HL-60 (cell line): ENCODE measurements at regions not wholly inside any gene's neighbourhood (a gene's known extent, or its start where the extent isn't known, plus 50 kb on each side); places are given as distances from the start of the nearest gene placed in this dataset.

Experiments used
- DNase-seq, 2 experiments: peaks; one replicate each; pipeline ENCODE4 v3.0.0-alpha.2; 2010 to 2020; ENCODE audit warnings: low read depth in 1 of 2, low spot score in 1 of 2
- H3K27ac ChIP-seq: fragments of 250-450 bp; sonication (Bioruptor Pico); replicated peaks from 2 replicates; pipeline ENCODE4 v1.5.1; 2020; ENCODE audit warnings: mild to moderate bottlenecking, moderate library complexity
- H3K27me3 ChIP-seq: fragments of 250-450 bp; sonication (Bioruptor Pico); 2 replicates; pipeline ENCODE4 v1.5.1; 2021; ENCODE audit warnings: mild to moderate bottlenecking, moderate library complexity; ENCODE audit not compliant: insufficient read depth, poor library complexity, severe bottlenecking
- H3K4me3 ChIP-seq: replicated peaks from 2 replicates; pipeline ENCODE4 v1.5.1; 2011; ENCODE audit warnings: mild to moderate bottlenecking, control low read depth, low read length; ENCODE audit not compliant: insufficient read depth
- GABPA ChIP-seq: IDR thresholded peaks from 2 replicates; pipeline ENCODE4 v1.6.1; 2012; ENCODE audit warnings: low read depth
- POLR2AphosphoS5 ChIP-seq: IDR thresholded peaks from 2 replicates; pipeline ENCODE4 v1.6.1; 2012; ENCODE audit warnings: low read depth
- SPI1 ChIP-seq: IDR thresholded peaks from 2 replicates; pipeline ENCODE4 v1.6.1; 2012; ENCODE audit warnings: low read depth, mild to moderate bottlenecking, borderline replicate concordance
- TF ChIP-seq, protein P1 (sequence below): IDR thresholded peaks from 2 replicates; pipeline ENCODE4 v1.6.1; 2012; ENCODE audit warnings: low read depth; ENCODE audit not compliant: insufficient replicate concordance
- TF ChIP-seq, protein P2 (sequence below): IDR thresholded peaks from one replicate; pipeline ENCODE4 v1.5.1; 2011; ENCODE audit warnings: low read length, control low read depth, inconsistent platforms; ENCODE audit not compliant: insufficient read depth

DNA sequence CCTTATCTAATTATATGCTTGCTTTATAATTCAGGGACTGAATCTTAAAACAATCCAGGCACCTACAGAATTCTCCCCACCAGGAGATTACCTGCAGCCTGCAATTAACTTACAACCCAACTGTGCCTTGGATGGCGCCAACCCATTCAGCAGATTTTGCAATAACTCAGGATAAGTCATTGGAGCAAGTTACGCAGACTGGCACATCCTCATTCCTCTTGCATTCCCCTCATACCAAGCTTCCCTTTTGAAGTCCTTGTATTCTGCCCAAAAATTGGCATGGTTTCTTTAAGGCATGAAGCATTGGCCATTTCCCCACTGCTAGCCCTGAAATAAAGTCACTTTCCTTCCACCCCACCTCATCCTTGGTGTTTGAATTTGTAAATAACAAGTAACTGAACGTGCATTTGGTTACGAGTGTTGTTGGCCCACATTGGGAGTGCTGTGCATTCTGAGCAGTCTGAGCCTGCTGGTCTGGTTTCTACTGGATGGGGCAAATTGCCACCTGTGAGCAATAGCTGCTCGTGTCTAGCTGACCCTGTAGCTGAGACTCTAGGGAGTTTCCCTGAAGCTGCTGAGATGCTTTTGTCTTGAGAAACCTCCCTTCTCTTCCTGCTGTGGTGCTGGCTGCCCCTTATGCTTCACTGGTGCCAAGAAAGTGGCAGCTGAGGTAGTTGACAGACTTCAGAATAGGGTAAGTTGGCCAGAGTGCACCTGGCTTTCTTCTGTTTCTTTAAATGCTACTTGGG lies 99.2 kb upstream of the SCAF11 start:
- H3K27ac ChIP-seq, result no peak overlapping the region
- no peak for DNase-seq
- TF ChIP-seq SPI1 (no peak), GABPA (no peak), POLR2AphosphoS5 (no peak)
- TF ChIP-seq, protein P1, sequence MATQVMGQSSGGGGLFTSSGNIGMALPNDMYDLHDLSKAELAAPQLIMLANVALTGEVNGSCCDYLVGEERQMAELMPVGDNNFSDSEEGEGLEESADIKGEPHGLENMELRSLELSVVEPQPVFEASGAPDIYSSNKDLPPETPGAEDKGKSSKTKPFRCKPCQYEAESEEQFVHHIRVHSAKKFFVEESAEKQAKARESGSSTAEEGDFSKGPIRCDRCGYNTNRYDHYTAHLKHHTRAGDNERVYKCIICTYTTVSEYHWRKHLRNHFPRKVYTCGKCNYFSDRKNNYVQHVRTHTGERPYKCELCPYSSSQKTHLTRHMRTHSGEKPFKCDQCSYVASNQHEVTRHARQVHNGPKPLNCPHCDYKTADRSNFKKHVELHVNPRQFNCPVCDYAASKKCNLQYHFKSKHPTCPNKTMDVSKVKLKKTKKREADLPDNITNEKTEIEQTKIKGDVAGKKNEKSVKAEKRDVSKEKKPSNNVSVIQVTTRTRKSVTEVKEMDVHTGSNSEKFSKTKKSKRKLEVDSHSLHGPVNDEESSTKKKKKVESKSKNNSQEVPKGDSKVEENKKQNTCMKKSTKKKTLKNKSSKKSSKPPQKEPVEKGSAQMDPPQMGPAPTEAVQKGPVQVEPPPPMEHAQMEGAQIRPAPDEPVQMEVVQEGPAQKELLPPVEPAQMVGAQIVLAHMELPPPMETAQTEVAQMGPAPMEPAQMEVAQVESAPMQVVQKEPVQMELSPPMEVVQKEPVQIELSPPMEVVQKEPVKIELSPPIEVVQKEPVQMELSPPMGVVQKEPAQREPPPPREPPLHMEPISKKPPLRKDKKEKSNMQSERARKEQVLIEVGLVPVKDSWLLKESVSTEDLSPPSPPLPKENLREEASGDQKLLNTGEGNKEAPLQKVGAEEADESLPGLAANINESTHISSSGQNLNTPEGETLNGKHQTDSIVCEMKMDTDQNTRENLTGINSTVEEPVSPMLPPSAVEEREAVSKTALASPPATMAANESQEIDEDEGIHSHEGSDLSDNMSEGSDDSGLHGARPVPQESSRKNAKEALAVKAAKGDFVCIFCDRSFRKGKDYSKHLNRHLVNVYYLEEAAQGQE, result no peak
- TF ChIP-seq, protein P2, sequence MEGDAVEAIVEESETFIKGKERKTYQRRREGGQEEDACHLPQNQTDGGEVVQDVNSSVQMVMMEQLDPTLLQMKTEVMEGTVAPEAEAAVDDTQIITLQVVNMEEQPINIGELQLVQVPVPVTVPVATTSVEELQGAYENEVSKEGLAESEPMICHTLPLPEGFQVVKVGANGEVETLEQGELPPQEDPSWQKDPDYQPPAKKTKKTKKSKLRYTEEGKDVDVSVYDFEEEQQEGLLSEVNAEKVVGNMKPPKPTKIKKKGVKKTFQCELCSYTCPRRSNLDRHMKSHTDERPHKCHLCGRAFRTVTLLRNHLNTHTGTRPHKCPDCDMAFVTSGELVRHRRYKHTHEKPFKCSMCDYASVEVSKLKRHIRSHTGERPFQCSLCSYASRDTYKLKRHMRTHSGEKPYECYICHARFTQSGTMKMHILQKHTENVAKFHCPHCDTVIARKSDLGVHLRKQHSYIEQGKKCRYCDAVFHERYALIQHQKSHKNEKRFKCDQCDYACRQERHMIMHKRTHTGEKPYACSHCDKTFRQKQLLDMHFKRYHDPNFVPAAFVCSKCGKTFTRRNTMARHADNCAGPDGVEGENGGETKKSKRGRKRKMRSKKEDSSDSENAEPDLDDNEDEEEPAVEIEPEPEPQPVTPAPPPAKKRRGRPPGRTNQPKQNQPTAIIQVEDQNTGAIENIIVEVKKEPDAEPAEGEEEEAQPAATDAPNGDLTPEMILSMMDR, result no peak
- no peak overlapping the region for H3K4me3 ChIP-seq
- H3K27me3 ChIP-seq, result no peaks in the 10 kb centered on the region

DNA sequence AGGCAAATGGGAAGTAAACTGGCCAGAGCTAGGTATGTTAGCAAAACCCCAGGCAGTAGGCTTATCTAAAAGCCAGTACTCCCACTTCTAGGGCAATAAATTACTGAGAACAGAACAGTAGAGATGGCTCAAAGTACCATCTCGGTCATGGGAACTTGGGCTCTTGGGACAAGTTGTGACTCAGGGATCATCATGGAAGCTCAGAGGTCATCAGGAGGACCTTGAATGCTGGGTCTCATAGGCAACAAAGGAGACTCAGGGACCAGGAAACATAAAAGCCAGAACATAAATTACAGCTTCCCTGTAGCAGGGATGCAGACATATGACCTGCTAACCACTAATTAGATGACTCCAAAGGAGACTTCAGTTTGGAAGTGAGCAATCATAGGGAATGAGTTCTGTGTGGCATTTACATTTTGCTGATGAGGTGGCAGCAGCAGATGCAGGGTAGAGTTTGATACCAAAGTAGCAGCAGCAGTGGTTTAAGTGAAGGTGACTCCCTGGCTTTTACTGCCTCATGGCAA lies 97.6 kb upstream of the SCAF11 start:
- TF ChIP-seq GABPA (no peak), POLR2AphosphoS5 (no peak), SPI1 (no peak)
- TF ChIP-seq, protein P1, result no peak
- TF ChIP-seq, protein P2, result no peak
- Histone ChIP-seq H3K4me3 (no peak overlapping the region), H3K27me3 (no peaks in the 10 kb centered on the region), H3K27ac (no peak overlapping the region)
- no peak for DNase-seq

DNA sequence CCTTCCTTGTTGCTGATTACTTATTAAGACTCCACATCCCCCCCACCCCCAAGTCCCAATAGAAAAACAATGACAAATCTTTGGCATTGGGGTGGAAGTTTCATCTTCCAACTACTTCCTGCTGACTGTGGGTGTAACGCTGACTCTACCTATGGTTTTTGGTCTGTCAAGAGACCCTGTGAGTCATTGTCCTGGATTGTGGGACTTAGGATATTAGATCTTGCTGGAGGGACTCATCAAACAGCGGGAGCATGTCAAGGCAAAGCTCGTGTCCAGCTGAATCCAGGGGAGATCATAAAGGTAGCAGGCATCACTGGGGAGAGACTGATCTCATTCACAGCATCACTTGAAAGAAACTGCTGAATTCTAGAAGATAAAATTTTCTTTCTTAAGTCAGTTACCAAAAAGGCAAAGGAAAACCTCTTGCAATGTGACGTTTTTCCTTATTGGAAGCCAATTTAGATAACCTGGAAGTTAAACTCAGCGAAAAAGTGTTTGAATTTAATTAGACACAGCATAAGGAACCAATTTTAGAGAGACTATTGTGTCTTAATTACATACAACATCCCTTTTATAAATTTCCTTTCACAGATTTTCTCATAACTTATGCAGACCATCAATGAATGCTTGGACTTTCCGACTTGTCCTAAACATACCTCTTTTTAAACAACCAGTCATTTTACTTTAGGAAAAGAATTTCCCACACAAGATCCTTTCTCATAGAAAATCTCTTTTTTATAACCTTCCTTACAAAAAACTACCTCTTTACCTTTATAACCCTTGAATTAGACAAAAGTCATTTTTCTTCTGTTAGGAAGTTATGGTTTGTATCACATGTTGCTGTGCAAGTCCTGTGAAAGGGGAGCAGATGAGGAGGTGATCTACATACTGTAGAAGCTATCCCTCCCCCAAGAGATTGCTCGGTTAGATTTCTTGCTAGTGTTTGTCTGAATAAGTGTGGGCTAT lies 94.6 kb upstream of the SCAF11 start:
- Histone ChIP-seq H3K27ac (no peak overlapping the region), H3K4me3 (no peak overlapping the region), H3K27me3 (no peaks in the 10 kb centered on the region)
- TF ChIP-seq, protein P1, result no peak
- TF ChIP-seq, protein P2, result no peak
- TF ChIP-seq GABPA, result no peak
- TF ChIP-seq SPI1, result no peak
- TF ChIP-seq POLR2AphosphoS5, result no peak
- DNase-seq, result no peak
